AG04449 (cell line): ENCODE measurements at regions not wholly inside any gene's neighbourhood (a gene's known extent, or its start where the extent isn't known, plus 50 kb on each side); places are given as distances from the start of the nearest gene placed in this dataset.
"Not testable (repeated sequence)": the region's sequence is repeated elsewhere in the genome, so short reads cannot be mapped to it uniquely, and the experiment has no call there.

Source experiments
- CTCF ChIA-PET: fragments of 350-600 bp; formaldehyde crosslinking; extraction: SDS; loops from one replicate; lab custom pipeline; 2021; ENCODE audit warnings: antibody characterized with exemption; lab: Yijun Ruan, JAX
- POLR2A ChIA-PET: fragments of 400-600, 350-600 bp; formaldehyde crosslinking; extraction: SDS; loops from one replicate; lab custom pipeline; 2020; ENCODE audit warnings: antibody characterized with exemption, inconsistent platforms; lab: Yijun Ruan, JAX
- DNase-seq: peaks from one replicate; pipeline ENCODE4 v3.0.0-alpha.2; 2010; ENCODE audit warnings: low read depth, low spot score
- H3K4me3 ChIP-seq: 2 replicates; pipeline ENCODE4 v1.5.1; 2011; ENCODE audit warnings: low read depth, mild to moderate bottlenecking, control low read depth, low read length
- CTCF ChIP-seq: IDR thresholded peaks from one replicate; pipeline ENCODE4 v1.5.1; 2011; ENCODE audit warnings: mild to moderate bottlenecking, moderate library complexity, low read length, control low read depth, inconsistent platforms; ENCODE audit not compliant: insufficient read depth; ENCODE audit errors: missing control alignments

DNA sequence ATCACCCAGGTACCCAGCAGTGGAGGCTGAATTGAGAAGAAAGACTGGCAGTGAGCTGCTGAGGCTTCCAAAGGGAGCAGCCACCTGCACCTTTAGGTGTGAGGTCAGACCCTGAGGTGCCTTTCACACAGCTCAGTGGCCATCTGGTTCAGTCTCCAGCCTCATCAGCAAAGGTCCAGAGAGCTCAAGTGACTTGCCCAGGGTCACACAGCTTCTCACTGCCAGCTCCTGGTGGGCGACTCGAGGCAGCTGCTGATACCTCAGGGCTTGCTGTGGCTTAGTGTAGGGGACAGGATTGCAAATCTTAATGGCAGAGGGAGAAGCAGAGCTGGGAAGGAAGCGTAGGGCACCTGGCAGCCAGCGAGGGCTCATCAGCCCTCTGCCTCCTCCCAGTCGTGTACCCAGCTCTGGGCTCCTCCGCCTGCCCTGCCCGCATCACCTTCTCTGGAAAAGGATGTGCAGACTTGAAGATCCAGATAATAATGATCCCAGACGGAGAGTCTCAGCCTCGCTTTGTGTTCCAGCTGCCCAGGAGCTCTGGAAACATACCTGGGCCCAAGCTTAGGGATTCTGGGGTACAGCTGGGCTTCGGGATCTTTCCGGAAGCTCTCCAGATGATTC, 165.3 kb upstream of the GSE1 start:
- H3K4me3 ChIP-seq, result no peak overlapping the region
- no peak for DNase-seq
- POLR2A ChIA-PET, result no interaction called here
- TF ChIP-seq CTCF, result no peak
- CTCF ChIA-PET, result interaction anchor here (1.1 to 2.5 kb wide), 4 partner anchors 20 to 162 kb away, joined by 3 to 9 read pairs (median 4); no protein-coding TSS in a partner anchor

DNA sequence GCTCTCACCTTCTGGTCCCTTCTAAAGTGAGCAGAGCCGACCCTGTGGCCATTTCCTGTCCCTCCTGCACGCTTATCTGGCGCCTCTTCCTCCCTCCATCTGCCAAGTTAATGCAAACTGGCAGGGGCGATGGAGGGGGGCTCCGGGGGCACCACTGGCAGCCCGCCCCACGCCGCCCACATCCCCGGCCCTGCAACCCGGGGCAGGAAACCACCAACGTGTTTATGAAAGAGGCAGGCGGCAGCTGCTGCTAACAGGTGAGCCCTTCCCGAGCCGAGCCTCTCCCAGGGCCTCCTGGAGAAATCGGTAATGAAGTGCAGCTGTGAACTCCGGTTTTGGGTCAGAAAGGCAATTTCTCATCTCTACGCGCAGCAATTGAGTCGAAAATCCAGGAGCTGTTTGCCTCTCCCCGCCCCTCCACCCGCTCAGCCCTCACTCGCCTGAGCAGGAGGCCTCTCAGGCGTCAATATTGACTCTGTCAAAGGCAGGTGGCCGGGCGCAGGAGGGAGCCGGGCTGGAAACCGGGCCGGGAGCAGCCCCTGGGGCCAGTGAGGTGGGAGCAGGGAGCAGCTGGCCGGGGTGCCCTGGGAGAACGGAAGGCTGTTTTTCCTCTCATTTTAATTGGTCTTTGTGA, 164.4 kb upstream of the GSE1 start:
- ChIA-PET POLR2A (interaction anchor here (0.6 kb wide), 1 partner anchor 91 kb away, joined by 4 read pairs; no protein-coding TSS in a partner anchor), CTCF (interaction anchor here (1.4 to 2.5 kb wide), 4 partner anchors 20 to 162 kb away, joined by 3 to 9 read pairs (median 6); no protein-coding TSS in a partner anchor)
- no peak for DNase-seq
- H3K4me3 ChIP-seq, result no peak overlapping the region
- TF ChIP-seq CTCF, result no peak

GRCh38 chr16:85449191-85449884, 163.8 kb upstream of the GSE1 start:
- no peak overlapping the region for H3K4me3 ChIP-seq
- CTCF ChIA-PET, result interaction anchor here (2.2 to 2.5 kb wide), 2 partner anchors 28 to 161 kb away, joined by 9 read pairs; no protein-coding TSS in a partner anchor
- POLR2A ChIA-PET, result interaction anchor here (0.6 kb wide), 1 partner anchor 90 kb away, joined by 4 read pairs; no protein-coding TSS in a partner anchor
- no peak for TF ChIP-seq CTCF
- DNase-seq, result no peak

GRCh38 chr16:85449885-85450245, 163.3 kb upstream of the GSE1 start:
- TF ChIP-seq CTCF, result no peak
- CTCF ChIA-PET, result interaction anchor here (1.2 to 2.2 kb wide), 2 partner anchors 28 to 104 kb away, joined by 3 to 9 read pairs; no protein-coding TSS in a partner anchor
- no peak for DNase-seq
- no peak overlapping the region for H3K4me3 ChIP-seq
- POLR2A ChIA-PET, result no interaction called here

GRCh38 chr16:85451142-85451541, 162.0 kb upstream of the GSE1 start:
- CTCF ChIA-PET, result interaction anchor here (1.2 kb wide), 1 partner anchor 102 kb away, joined by 3 read pairs; no protein-coding TSS in a partner anchor
- POLR2A ChIA-PET, result not testable (repeated sequence)

DNA sequence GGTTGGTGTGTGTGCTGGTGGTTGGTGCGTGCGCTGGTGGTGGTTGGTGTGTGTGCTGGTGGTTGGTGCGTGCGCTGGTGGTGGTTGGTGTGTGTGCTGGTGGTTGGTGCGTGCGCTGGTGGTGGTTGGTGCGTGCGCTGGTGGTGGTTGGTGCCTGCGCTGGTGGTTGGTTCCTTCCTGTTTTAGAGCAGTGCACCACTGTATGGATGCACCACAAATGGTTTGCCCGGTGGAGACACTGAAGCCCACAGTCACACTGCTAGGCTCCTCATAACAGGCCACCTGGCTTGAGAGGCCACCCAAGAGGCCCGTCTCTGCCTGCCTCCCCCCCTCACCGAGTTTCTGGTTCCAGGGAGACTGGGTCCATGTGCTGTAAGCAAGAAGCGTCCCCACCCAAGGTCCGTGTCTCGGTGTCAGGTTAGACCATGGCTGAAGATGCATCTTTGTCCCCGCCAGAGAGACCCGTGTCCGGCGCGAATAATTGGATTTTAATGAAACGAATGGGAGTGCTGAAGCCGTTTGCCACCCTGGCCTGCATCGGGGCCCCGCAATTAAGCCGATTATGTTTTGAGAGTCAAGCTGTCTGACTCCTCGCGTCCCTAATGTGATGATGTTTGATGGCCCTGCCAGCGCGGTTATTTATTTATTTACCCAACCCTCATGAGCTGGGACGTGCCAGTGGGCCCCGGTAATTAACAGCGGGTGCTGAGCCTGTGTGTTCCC, 161.3 kb upstream of the GSE1 start:
- DNase-seq, result no peak
- no peak for TF ChIP-seq CTCF
- ChIA-PET CTCF (interaction anchor here (0.6 to 1.9 kb wide), 2 partner anchors 9 to 30 kb away, joined by 3 to 9 read pairs; no protein-coding TSS in a partner anchor), POLR2A (no interaction called here)
- H3K4me3 ChIP-seq, result no peak overlapping the region

More at GRCh38 chr16:85451142-85451541, 162.0 kb upstream of the GSE1 start:
- DNase-seq, H3K4me3 ChIP-seq: not testable (repeated sequence)
